ENCODE measurements at regions not wholly inside any gene's neighbourhood (a gene's known extent, or its start where the extent isn't known, plus 50 kb on each side); places are given as distances from the start of the nearest gene placed in this dataset.
A peak's percentile ranks its signal among the peaks of the same experiment; 100 is the strongest.

- H3K36me3 ChIP-seq = no peaks in the 10 kb centered on the region
- H3K27ac ChIP-seq = peak overlapping the region in 3 of 12 donors; percentile 1 to 23 (median 4)
- intact Hi-C loops (cut with DNase I) = loop anchor here in 3 of 10 donors (5.0 to 10.0 kb wide), 3 partner anchors 372 to 865 kb away; partner anchors contain the start of gene SGCD (in 2 of the 3)
- H3K4me1 ChIP-seq = peaks cover 0 to 17% (median 7%) of the 10 kb centered on the region in 12 donors
- H3K27me3 ChIP-seq = no peaks in the 10 kb centered on the region
- TF ChIP-seq CTCF (IDR thresholded peaks at IDR 0.05) (no peak), POLR2A (IDR thresholded peaks at IDR 0.05) (no peak)
- H3K4me3 ChIP-seq = no peak overlapping the region
- ATAC-seq (peak in 3 of 4 donors; percentile 20 to 47 (median 28)), DNase-seq (no peak)
- no peaks in the 10 kb centered on the region for H3K9me3 ChIP-seq
- 28 to 35% (median 34%) methylated on average over 7 of the region's 7 CpGs for WGBS, 4 donors
These were observed 374.4 kb upstream of the SGCD start for GRCh38 chr5:155952486-155953089.

- peak; percentile 74 to 89 (median 82) for ATAC-seq
- TF ChIP-seq CTCF (IDR thresholded peaks at IDR 0.05) = no peak
- no peak for TF ChIP-seq POLR2A (IDR thresholded peaks at IDR 0.05)
- H3K4me1 ChIP-seq = peaks cover 0 to 17% (median 7%) of the 10 kb centered on the region in 12 donors
- H3K36me3 ChIP-seq = no peaks in the 10 kb centered on the region
- H3K27ac ChIP-seq = peak overlapping the region in 3 of 12 donors; percentile 1 to 24 (median 23)
- 27 to 62% (median 42%) methylated on average over 1 of the region's 1 CpG for WGBS, 4 donors
- intact Hi-C loops (cut with DNase I) = loop anchor here in 3 of 10 donors (5.0 to 10.0 kb wide), 3 partner anchors 371 to 864 kb away; partner anchors contain the start of gene SGCD (in 2 of the 3)
- no peaks in the 10 kb centered on the region for H3K9me3 ChIP-seq
- peak in 2 of 5 donors; percentile 36 to 64 for DNase-seq
- H3K4me3 ChIP-seq = no peak overlapping the region
- H3K27me3 ChIP-seq = no peaks in the 10 kb centered on the region
These were observed 373.6 kb upstream of the SGCD start for GRCh38 chr5:155953335-155953734.

GRCh38 chr5:155954701-155955445, 372.1 kb upstream of the SGCD start:
- TF ChIP-seq CTCF (IDR thresholded peaks at IDR 0.05) (no peak), POLR2A (IDR thresholded peaks at IDR 0.05) (no peak)
- Histone ChIP-seq H3K9me3 (no peaks in the 10 kb centered on the region), H3K4me3 (no peak overlapping the region), H3K4me1 (peaks cover 0 to 28% (median 8%) of the 10 kb centered on the region in 12 donors), H3K27me3 (no peaks in the 10 kb centered on the region), H3K27ac (no peak overlapping the region), H3K36me3 (no peaks in the 10 kb centered on the region)
- ATAC-seq = no peak
- intact Hi-C loops (cut with DNase I) = loop anchor here in 3 of 10 donors (5.0 to 10.0 kb wide), 3 partner anchors 370 to 862 kb away; partner anchors contain the start of gene SGCD (in 2 of the 3)
- WGBS, 4 donors = 70 to 78% (median 74%) methylated on average over 6 of the region's 6 CpGs
- DNase-seq = no peak

GRCh38 chr5:155957884-155958283, 369.1 kb upstream of the SGCD start:
- 75 to 82% (median 78%) methylated on average over 3 of the region's 3 CpGs for WGBS, 4 donors
- H3K27me3 ChIP-seq = no peaks in the 10 kb centered on the region
- no peaks in the 10 kb centered on the region for H3K9me3 ChIP-seq
- no peak overlapping the region for H3K4me3 ChIP-seq
- peaks cover 0 to 33% (median 7%) of the 10 kb centered on the region in 12 donors for H3K4me1 ChIP-seq
- DNase-seq (no peak), ATAC-seq (no peak)
- no peak overlapping the region for H3K27ac ChIP-seq
- H3K36me3 ChIP-seq = no peaks in the 10 kb centered on the region
- intact Hi-C loops (cut with DNase I) = loop anchor here in 1 of 10 donors (10.0 kb wide), 1 partner anchor 367 kb away; the partner anchor contains the start of gene SGCD
- TF ChIP-seq CTCF (IDR thresholded peaks at IDR 0.05) (no peak), POLR2A (IDR thresholded peaks at IDR 0.05) (no peak)
